ENCODE measurements at regions not wholly inside any gene's neighbourhood (a gene's known extent, or its start where the extent isn't known, plus 50 kb on each side); places are given as distances from the start of the nearest gene placed in this dataset.

DNA sequence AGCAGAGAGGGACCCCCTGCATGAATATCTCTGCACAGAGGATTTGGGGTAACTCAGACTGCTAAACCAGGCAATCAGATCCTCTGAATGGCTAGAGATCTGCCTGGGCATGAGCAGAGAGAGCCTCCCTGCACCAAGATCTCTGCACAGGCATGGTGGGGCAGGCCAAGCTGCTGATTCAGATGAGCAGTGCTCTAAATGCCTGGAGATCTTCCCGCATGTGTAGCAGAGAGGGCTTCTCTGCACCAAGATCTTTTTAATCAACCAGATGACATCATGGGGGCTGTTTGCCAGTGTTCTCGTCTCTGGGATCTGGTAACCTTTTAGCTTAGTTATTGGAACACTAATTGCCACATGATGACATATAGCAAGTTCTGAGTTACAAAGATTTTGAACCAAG is 301.3 kb upstream of the GALNT5 start:
- no peaks in the 10 kb centered on the region for H4K20me1 ChIP-seq (ENCODE audit: control insufficient read depth, insufficient read depth)
- ChIA-PET SMC1A (ENCODE audit: uncharacterized antibody, unreplicated experiment) (interaction anchor here (1.2 kb wide), 1 partner anchor 237 kb away, joined by 3 read pairs; no protein-coding TSS in a partner anchor), CTCF (no interaction called here), RAD21 (ENCODE audit: unreplicated experiment) (no interaction called here), POLR2A (no interaction called here)
- no peak overlapping the region for H3K4me2 ChIP-seq (ENCODE audit: control insufficient read depth, insufficient read depth)
- H3K36me3 ChIP-seq (ENCODE audit: control insufficient read depth in 2 of 2, insufficient read depth in 2 of 2, low read length in 1 of 2), result no peaks in the 10 kb centered on the region
- in situ Hi-C loops (cut with MboI) (no loop called here), intact Hi-C loops (cut with micrococcal nuclease; ENCODE audit: unreplicated experiment) (no loop called here)
- DNase-seq (ENCODE audit: low read depth, low spot score), result no peak
- no peak overlapping the region for H3K9ac ChIP-seq (ENCODE audit: control insufficient read depth, insufficient read depth, low read length)
- H3K4me1 ChIP-seq (ENCODE audit: control insufficient read depth, insufficient read depth, low read length), result no peaks in the 10 kb centered on the region
- WGBS (ENCODE audit: insufficient coverage, insufficient replicate concordance, low lambda C conversion rate, missing lambda C conversion rate), result 25% methylated on average over 2 of the region's 2 CpGs
- H3K27me3 ChIP-seq (replicated peaks in 1 of 2; ENCODE audit: control insufficient read depth in 2 of 2, insufficient read depth in 2 of 2, low read length in 1 of 2), result no peaks in the 10 kb centered on the region
- peaks cover 6% of the 10 kb centered on the region; the same call in 1 of the 3 replicates for H3K9me3 ChIP-seq (replicated peaks; ENCODE audit: control insufficient read depth, insufficient read depth, low read length)
- H2AFZ ChIP-seq (ENCODE audit: control insufficient read depth, low read depth, low read length), result no peak overlapping the region
- H3K4me3 ChIP-seq, result no peak overlapping the region
- no peak overlapping the region for H3K27ac ChIP-seq (ENCODE audit: control insufficient read depth, insufficient read depth)
- no peaks in the 10 kb centered on the region for H3K79me2 ChIP-seq (ENCODE audit: control insufficient read depth, insufficient read depth, low read length)
- no TSS peak for BruUV-seq (replicated peaks)
- no peak for ATAC-seq
- FAIRE-seq, result no peak
- TF ChIP-seq BRCA1 (IDR thresholded peaks at IDR 0.05; ENCODE audit: low read depth, low read length) (no peak), SUZ12 (IDR thresholded peaks at IDR 0.05; ENCODE audit: unreplicated experiment) (no peak), TCF3 (IDR thresholded peaks at IDR 0.05; ENCODE audit: borderline replicate concordance, insufficient read depth, low read depth, low read length) (no peak), SMARCA5 (IDR thresholded peaks at IDR 0.05) (no peak), NFYB (IDR thresholded peaks at IDR 0.05; ENCODE audit: insufficient read depth, low read depth, low read length) (no peak), ZNF24 (IDR thresholded peaks at IDR 0.05) (no peak), MYC (IDR thresholded peaks at IDR 0.05; ENCODE audit: insufficient read depth, insufficient read length, insufficient replicate concordance, low read length, severe bottlenecking) (no peak), EZH2 (IDR thresholded peaks at IDR 0.05; ENCODE audit: borderline replicate concordance, control insufficient read depth, low read depth, low read length) (no peak), RCOR1 (conservative IDR thresholded peaks at IDR 0.05; ENCODE audit: low read depth, low read length) (no peak), PML (IDR thresholded peaks at IDR 0.05; ENCODE audit: low read length) (no peak), ZNF207 (IDR thresholded peaks at IDR 0.05; ENCODE audit: borderline replicate concordance) (no peak)
- TF ChIP-seq, protein P1, sequence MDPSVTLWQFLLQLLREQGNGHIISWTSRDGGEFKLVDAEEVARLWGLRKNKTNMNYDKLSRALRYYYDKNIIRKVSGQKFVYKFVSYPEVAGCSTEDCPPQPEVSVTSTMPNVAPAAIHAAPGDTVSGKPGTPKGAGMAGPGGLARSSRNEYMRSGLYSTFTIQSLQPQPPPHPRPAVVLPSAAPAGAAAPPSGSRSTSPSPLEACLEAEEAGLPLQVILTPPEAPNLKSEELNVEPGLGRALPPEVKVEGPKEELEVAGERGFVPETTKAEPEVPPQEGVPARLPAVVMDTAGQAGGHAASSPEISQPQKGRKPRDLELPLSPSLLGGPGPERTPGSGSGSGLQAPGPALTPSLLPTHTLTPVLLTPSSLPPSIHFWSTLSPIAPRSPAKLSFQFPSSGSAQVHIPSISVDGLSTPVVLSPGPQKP (IDR thresholded peaks at IDR 0.05; ENCODE audit: low read depth, low read length), result no peak
- TF ChIP-seq, protein P2, sequence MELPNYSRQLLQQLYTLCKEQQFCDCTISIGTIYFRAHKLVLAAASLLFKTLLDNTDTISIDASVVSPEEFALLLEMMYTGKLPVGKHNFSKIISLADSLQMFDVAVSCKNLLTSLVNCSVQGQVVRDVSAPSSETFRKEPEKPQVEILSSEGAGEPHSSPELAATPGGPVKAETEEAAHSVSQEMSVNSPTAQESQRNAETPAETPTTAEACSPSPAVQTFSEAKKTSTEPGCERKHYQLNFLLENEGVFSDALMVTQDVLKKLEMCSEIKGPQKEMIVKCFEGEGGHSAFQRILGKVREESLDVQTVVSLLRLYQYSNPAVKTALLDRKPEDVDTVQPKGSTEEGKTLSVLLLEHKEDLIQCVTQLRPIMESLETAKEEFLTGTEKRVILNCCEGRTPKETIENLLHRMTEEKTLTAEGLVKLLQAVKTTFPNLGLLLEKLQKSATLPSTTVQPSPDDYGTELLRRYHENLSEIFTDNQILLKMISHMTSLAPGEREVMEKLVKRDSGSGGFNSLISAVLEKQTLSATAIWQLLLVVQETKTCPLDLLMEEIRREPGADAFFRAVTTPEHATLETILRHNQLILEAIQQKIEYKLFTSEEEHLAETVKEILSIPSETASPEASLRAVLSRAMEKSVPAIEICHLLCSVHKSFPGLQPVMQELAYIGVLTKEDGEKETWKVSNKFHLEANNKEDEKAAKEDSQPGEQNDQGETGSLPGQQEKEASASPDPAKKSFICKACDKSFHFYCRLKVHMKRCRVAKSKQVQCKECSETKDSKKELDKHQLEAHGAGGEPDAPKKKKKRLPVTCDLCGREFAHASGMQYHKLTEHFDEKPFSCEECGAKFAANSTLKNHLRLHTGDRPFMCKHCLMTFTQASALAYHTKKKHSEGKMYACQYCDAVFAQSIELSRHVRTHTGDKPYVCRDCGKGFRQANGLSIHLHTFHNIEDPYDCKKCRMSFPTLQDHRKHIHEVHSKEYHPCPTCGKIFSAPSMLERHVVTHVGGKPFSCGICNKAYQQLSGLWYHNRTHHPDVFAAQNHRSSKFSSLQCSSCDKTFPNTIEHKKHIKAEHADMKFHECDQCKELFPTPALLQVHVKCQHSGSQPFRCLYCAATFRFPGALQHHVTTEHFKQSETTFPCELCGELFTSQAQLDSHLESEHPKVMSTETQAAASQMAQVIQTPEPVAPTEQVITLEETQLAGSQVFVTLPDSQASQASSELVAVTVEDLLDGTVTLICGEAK (IDR thresholded peaks at IDR 0.05; ENCODE audit: borderline replicate concordance), result no peak
- TF ChIP-seq, protein P3, sequence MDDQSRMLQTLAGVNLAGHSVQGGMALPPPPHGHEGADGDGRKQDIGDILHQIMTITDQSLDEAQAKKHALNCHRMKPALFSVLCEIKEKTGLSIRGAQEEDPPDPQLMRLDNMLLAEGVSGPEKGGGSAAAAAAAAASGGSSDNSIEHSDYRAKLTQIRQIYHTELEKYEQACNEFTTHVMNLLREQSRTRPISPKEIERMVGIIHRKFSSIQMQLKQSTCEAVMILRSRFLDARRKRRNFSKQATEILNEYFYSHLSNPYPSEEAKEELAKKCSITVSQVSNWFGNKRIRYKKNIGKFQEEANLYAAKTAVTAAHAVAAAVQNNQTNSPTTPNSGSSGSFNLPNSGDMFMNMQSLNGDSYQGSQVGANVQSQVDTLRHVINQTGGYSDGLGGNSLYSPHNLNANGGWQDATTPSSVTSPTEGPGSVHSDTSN (IDR thresholded peaks at IDR 0.05; ENCODE audit: insufficient replicate concordance, low read depth, low read length), result no peak
- TF ChIP-seq, protein P4, sequence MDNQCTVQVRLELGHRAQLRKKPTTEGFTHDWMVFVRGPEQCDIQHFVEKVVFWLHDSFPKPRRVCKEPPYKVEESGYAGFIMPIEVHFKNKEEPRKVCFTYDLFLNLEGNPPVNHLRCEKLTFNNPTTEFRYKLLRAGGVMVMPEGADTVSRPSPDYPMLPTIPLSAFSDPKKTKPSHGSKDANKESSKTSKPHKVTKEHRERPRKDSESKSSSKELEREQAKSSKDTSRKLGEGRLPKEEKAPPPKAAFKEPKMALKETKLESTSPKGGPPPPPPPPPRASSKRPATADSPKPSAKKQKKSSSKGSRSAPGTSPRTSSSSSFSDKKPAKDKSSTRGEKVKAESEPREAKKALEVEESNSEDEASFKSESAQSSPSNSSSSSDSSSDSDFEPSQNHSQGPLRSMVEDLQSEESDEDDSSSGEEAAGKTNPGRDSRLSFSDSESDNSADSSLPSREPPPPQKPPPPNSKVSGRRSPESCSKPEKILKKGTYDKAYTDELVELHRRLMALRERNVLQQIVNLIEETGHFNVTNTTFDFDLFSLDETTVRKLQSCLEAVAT (IDR thresholded peaks at IDR 0.05), result no peak
- TF ChIP-seq, protein P5, sequence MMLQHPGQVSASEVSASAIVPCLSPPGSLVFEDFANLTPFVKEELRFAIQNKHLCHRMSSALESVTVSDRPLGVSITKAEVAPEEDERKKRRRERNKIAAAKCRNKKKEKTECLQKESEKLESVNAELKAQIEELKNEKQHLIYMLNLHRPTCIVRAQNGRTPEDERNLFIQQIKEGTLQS (IDR thresholded peaks at IDR 0.05; ENCODE audit: borderline replicate concordance, extremely low read depth, low read depth, low read length), result no peak
